HepG2 (cell line): ENCODE measurements at regions not wholly inside any gene's neighbourhood (a gene's known extent, or its start where the extent isn't known, plus 50 kb on each side); places are given as distances from the start of the nearest gene placed in this dataset.

Experiments used
- ATAC-seq: fragments of 200-7000 bp; cut with Tn5 transposase; 3 replicates; pipeline ENCODE4 v1.9.1; 2020; ENCODE audit warnings: mild to moderate bottlenecking, moderate library complexity
- BruUV-seq: library from RNA; stranded (reverse); fragments of 400-500 nt; replicated peaks from 2 replicates; lab custom pipeline; 2021; lab: Mats Ljungman, UMichigan
- CTCF ChIA-PET: fragments of 300-600 bp; formaldehyde crosslinking; extraction: SDS; loops from one replicate; lab custom pipeline; 2021; ENCODE audit warnings: low total read pairs, inconsistent platforms, low intra/inter-chr PET ratio; lab: Yijun Ruan, JAX
- POLR2A ChIA-PET: fragments of 350-600 bp; sonication (Branson Sonifier 250); formaldehyde crosslinking; loops from one replicate; lab custom pipeline; 2020; ENCODE audit warnings: antibody characterized with exemption, inconsistent platforms; lab: Yijun Ruan, JAX
- DNase-seq: peaks from one replicate; pipeline ENCODE4 v3.0.0-alpha.2; 2015; ENCODE audit warnings: low spot score
- FAIRE-seq: peaks from 3 replicates; lab custom pipeline; 2011; peaks lifted over from hg19 to GRCh38; lab: Jason Lieb, UNC
- H2AFZ ChIP-seq: one replicate; pipeline ENCODE4 v1.6.1; 2011; ENCODE audit warnings: low read length, inconsistent platforms
- H3K27ac ChIP-seq: fragments of 300-600 bp; 3 replicates; pipeline ENCODE4 v1.8.0; 2011; ENCODE audit warnings: mixed run types, mild to moderate bottlenecking, mixed read lengths, low read length, inconsistent platforms; ENCODE audit not compliant: insufficient read depth; ENCODE audit errors: extremely low read length
- H3K27me3 ChIP-seq, 2 experiments: fragments of 200-600 bp in 1 of 2; 2 replicates in 1 of 2; 3 replicates in 1 of 2; pipeline versions ENCODE4 v1.6.0 to v1.8.0; 2011; ENCODE audit warnings: low read length in 2 of 2, mild to moderate bottlenecking in 2 of 2, moderate library complexity in 2 of 2, inconsistent platforms in 1 of 2; ENCODE audit not compliant: insufficient read depth in 2 of 2, control insufficient read depth in 1 of 2
- H3K36me3 ChIP-seq, 2 experiments: fragments of 200-600 bp in 1 of 2; replicated peaks in 1 of 2; 2 replicates in 1 of 2; 3 replicates in 1 of 2; pipeline versions ENCODE4 v1.5.1 to v1.8.0; 2011; ENCODE audit warnings: low read length in 2 of 2, inconsistent platforms in 1 of 2; ENCODE audit not compliant: insufficient read depth in 2 of 2, control insufficient read depth in 1 of 2
- H3K4me1 ChIP-seq: 2 replicates; pipeline ENCODE4 v1.5.1; 2012; ENCODE audit warnings: low read length, inconsistent platforms; ENCODE audit not compliant: insufficient read depth
- H3K4me2 ChIP-seq: 2 replicates; pipeline ENCODE4 v1.6.0; 2011; ENCODE audit warnings: low read depth, low read length, inconsistent platforms
- H3K4me3 ChIP-seq, 3 experiments: fragments of 200-600 bp in 1 of 3; sonication (generic), shearing (Covaris generic) in 1 of 3; replicated peaks in 1 of 3; 2 replicates each; pipeline ENCODE4 v1.5.1; 2011 to 2016; ENCODE audit warnings: low read length in 3 of 3, inconsistent platforms in 2 of 3, low read depth in 2 of 3, mild to moderate bottlenecking in 2 of 3, control low read depth in 1 of 3, mixed read lengths in 1 of 3; ENCODE audit not compliant: insufficient read depth in 1 of 3
- H3K79me2 ChIP-seq: one replicate; pipeline ENCODE4 v1.6.1; 2011; ENCODE audit warnings: low read length, inconsistent platforms; ENCODE audit not compliant: insufficient read depth
- H3K9ac ChIP-seq: 2 replicates; pipeline ENCODE4 v1.6.0; 2011; ENCODE audit warnings: mild to moderate bottlenecking, low read depth, low read length, inconsistent platforms; ENCODE audit not compliant: insufficient read depth
- H3K9me3 ChIP-seq: 2 replicates; pipeline ENCODE4 v1.5.1; 2012; ENCODE audit warnings: mild to moderate bottlenecking, low read length
- H4K20me1 ChIP-seq: 2 replicates; pipeline ENCODE4 v1.6.0; 2011; ENCODE audit warnings: inconsistent platforms, mild to moderate bottlenecking, low read length, moderate library complexity; ENCODE audit not compliant: insufficient read depth
- DNMT1 ChIP-seq: sonication (generic); formaldehyde crosslinking; IDR thresholded peaks from 2 replicates; pipeline ENCODE4 v1.5.1; 2020; ENCODE audit warnings: mild to moderate bottlenecking, missing genetic modification reagents
- ERF ChIP-seq: IDR thresholded peaks from 2 replicates; pipeline ENCODE4 v1.6.1; 2018; ENCODE audit warnings: missing biosample characterization, missing genetic modification reagents
- FLYWCH1 ChIP-seq: sonication (generic); formaldehyde crosslinking; IDR thresholded peaks from 2 replicates; pipeline ENCODE4 v1.8.1; 2023; ENCODE audit warnings: mild to moderate bottlenecking, missing genetic modification reagents
- GATAD1 ChIP-seq: IDR thresholded peaks from 2 replicates; pipeline ENCODE4 v1.6.1; 2016; ENCODE audit warnings: missing genetic modification reagents, missing compliant biosample characterization
- KAT2B ChIP-seq: fragments of 150-350 bp; IDR thresholded peaks from 2 replicates; pipeline ENCODE4 v1.6.1; 2014; ENCODE audit warnings: low read depth, low read length, borderline replicate concordance
- NFE2L1 ChIP-seq: sonication (generic); formaldehyde crosslinking; IDR thresholded peaks from 2 replicates; pipeline ENCODE4 v1.4.0; 2020; ENCODE audit warnings: missing genetic modification reagents, mild to moderate bottlenecking, borderline replicate concordance
- NFKBIZ ChIP-seq: IDR thresholded peaks from 2 replicates; pipeline ENCODE4 v1.6.1; 2018; ENCODE audit warnings: missing genetic modification reagents, missing compliant biosample characterization
- SMARCC2 ChIP-seq: fragments of 450-650 bp; IDR thresholded peaks from 2 replicates; pipeline ENCODE4 v1.6.1; 2017; ENCODE audit warnings: antibody characterized with exemption, mild to moderate bottlenecking
- ZBTB20 ChIP-seq: sonication (generic); formaldehyde crosslinking; IDR thresholded peaks from 2 replicates; pipeline ENCODE4 v1.8.1; 2023; ENCODE audit warnings: missing genetic modification reagents, low read depth, mild to moderate bottlenecking, borderline replicate concordance
- ZNF367 ChIP-seq: sonication (generic); formaldehyde crosslinking; IDR thresholded peaks from 2 replicates; pipeline ENCODE4 v1.4.0; 2020; ENCODE audit warnings: missing genetic modification reagents, borderline replicate concordance
- ZNF510 ChIP-seq: sonication (generic); formaldehyde crosslinking; IDR thresholded peaks from 2 replicates; pipeline ENCODE4 v1.4.0; 2020; ENCODE audit warnings: low read depth, mild to moderate bottlenecking, missing genetic modification reagents
- ZNF530 ChIP-seq: sonication (generic); formaldehyde crosslinking; IDR thresholded peaks from 2 replicates; pipeline ENCODE4 v1.5.0; 2020; ENCODE audit warnings: low read depth, mild to moderate bottlenecking, missing genetic modification reagents
- ZSCAN12 ChIP-seq: sonication (generic); formaldehyde crosslinking; IDR thresholded peaks from 2 replicates; pipeline ENCODE4 v1.9.0; 2021; ENCODE audit warnings: mild to moderate bottlenecking, missing genetic modification reagents
- WGBS: methylation state at CpG from one replicate; pipeline ENCODE4 v1.1.6; 2017; ENCODE audit warnings: low lambda C conversion rate; 5-methylcytosine and 5-hydroxymethylcytosine counted together
- in situ Hi-C: cut with HindIII; loops from 2 replicates; pipeline ENCODE4 v1.10.0; 2017; ENCODE audit warnings: low pct_unique_long_range_greater_than_20kb; ENCODE audit not compliant: extremely low pct_ligation_motif_present
- intact Hi-C: fragments of 100-400 bp; cut with micrococcal nuclease; formaldehyde crosslinking; loops from one replicate; pipeline ENCODE4 v1.10.0; 2022; ENCODE audit not compliant: unreplicated experiment
- TF ChIP-seq, protein P1 (sequence below): sonication (generic); formaldehyde crosslinking; IDR thresholded peaks from 2 replicates; pipeline ENCODE4 v1.9.0; 2021; ENCODE audit warnings: mild to moderate bottlenecking, missing genetic modification reagents

DNA sequence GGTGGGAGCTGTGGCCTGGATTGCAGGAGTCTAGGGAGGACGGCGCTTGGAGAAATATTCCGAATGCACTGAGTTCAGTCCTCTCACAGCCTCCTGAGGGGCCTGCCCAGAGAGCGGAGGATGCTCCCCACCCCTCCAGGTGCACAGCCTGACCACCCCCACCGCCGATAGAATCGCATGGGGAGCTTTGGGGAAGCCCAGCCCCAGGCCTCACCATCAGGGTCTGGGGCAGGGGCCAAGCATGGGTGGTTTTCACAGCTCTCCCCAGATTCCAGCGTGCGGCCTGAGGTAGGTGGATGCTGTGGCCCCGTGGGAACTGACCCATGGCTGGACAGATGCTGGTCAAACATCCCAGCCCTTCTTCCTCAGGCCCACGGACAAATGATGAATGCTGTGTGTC lies 79.9 kb upstream of the OLFM1 start:
- ATAC-seq, result no peak
- Histone ChIP-seq H3K4me1 (no peaks in the 10 kb centered on the region), H4K20me1 (no peaks in the 10 kb centered on the region), H3K4me2 (no peak overlapping the region), H3K9me3 (peaks cover 1% of the 10 kb centered on the region; the same call in 1 of the 2 replicates), H3K27ac (no peak overlapping the region), H3K36me3 (no peaks in the 10 kb centered on the region), H2AFZ (no peak overlapping the region), H3K4me3 (no peak overlapping the region), H3K9ac (no peak overlapping the region), H3K79me2 (no peaks in the 10 kb centered on the region), H3K27me3 (peaks cover 0 to 30% of the 10 kb centered on the region in 2 experiments; a peak in 1 of 5 replicates)
- ChIA-PET POLR2A (no interaction called here), CTCF (no interaction called here)
- intact Hi-C loops, result no loop called here
- no peak for FAIRE-seq
- in situ Hi-C loops, result no loop called here
- BruUV-seq, result no TSS peak
- no CpG with 5 or more reads among the region's 11 CpGs for WGBS
- TF ChIP-seq NFE2L1 (CRISPR knock-in tag) (no peak), ZNF530 (CRISPR knock-in tag) (no peak), ZNF510 (CRISPR knock-in tag) (no peak), ZBTB20 (CRISPR knock-in tag) (no peak), NFKBIZ (CRISPR knock-in tag) (no peak), ERF (CRISPR knock-in tag) (no peak), ZSCAN12 (CRISPR knock-in tag) (no peak), ZNF367 (CRISPR knock-in tag) (no peak), GATAD1 (CRISPR knock-in tag) (no peak), FLYWCH1 (CRISPR knock-in tag) (no peak)
- DNase-seq, result no peak

DNA sequence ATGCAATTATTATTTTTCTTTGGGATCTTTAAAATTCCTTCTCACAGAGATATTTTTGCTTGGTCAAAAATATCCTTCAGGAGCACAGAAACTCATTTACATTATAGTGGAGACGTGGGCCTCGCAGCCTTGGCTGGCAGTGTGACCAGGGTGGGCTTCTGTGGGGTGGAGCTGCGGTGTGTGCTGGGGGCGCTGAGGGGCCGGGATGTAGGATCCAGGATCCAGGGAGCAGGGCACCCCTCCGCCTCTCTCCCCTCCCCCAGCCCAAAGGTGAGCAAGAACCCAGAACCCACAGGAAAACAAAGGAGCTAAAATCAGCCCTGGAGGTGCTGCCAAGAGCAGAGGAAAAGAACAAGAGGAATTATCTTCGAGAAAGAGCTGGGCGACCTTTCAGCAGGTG lies 79.1 kb upstream of the OLFM1 start:
- Histone ChIP-seq H3K4me1 (no peaks in the 10 kb centered on the region), H3K27me3 (peaks cover 2 to 36% of the 10 kb centered on the region in 2 experiments; a peak in 2 of 5 replicates), H2AFZ (no peak overlapping the region), H3K36me3 (no peaks in the 10 kb centered on the region), H3K79me2 (no peaks in the 10 kb centered on the region), H3K9ac (no peak overlapping the region), H3K4me2 (no peak overlapping the region)
- no peak for ATAC-seq
- in situ Hi-C loops, result no loop called here
- CTCF ChIA-PET, result no interaction called here
- BruUV-seq, result no TSS peak
- TF ChIP-seq ZNF510 (CRISPR knock-in tag), result no peak
- no peak for TF ChIP-seq KAT2B
- TF ChIP-seq SMARCC2, result no peak
- no peak for TF ChIP-seq DNMT1
- TF ChIP-seq, protein P1, sequence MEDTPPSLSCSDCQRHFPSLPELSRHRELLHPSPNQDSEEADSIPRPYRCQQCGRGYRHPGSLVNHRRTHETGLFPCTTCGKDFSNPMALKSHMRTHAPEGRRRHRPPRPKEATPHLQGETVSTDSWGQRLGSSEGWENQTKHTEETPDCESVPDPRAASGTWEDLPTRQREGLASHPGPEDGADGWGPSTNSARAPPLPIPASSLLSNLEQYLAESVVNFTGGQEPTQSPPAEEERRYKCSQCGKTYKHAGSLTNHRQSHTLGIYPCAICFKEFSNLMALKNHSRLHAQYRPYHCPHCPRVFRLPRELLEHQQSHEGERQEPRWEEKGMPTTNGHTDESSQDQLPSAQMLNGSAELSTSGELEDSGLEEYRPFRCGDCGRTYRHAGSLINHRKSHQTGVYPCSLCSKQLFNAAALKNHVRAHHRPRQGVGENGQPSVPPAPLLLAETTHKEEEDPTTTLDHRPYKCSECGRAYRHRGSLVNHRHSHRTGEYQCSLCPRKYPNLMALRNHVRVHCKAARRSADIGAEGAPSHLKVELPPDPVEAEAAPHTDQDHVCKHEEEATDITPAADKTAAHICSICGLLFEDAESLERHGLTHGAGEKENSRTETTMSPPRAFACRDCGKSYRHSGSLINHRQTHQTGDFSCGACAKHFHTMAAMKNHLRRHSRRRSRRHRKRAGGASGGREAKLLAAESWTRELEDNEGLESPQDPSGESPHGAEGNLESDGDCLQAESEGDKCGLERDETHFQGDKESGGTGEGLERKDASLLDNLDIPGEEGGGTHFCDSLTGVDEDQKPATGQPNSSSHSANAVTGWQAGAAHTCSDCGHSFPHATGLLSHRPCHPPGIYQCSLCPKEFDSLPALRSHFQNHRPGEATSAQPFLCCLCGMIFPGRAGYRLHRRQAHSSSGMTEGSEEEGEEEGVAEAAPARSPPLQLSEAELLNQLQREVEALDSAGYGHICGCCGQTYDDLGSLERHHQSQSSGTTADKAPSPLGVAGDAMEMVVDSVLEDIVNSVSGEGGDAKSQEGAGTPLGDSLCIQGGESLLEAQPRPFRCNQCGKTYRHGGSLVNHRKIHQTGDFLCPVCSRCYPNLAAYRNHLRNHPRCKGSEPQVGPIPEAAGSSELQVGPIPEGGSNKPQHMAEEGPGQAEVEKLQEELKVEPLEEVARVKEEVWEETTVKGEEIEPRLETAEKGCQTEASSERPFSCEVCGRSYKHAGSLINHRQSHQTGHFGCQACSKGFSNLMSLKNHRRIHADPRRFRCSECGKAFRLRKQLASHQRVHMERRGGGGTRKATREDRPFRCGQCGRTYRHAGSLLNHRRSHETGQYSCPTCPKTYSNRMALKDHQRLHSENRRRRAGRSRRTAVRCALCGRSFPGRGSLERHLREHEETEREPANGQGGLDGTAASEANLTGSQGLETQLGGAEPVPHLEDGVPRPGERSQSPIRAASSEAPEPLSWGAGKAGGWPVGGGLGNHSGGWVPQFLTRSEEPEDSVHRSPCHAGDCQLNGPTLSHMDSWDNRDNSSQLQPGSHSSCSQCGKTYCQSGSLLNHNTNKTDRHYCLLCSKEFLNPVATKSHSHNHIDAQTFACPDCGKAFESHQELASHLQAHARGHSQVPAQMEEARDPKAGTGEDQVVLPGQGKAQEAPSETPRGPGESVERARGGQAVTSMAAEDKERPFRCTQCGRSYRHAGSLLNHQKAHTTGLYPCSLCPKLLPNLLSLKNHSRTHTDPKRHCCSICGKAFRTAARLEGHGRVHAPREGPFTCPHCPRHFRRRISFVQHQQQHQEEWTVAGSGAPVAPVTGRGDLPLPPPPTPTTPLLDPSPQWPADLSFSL, result no peak
- TF ChIP-seq, all 625 proteins: peak for 0
- 13% methylated on average over 7 of the region's 8 CpGs for WGBS
- no peaks in the 10 kb centered on the region for H3K9me3 ChIP-seq
- POLR2A ChIA-PET, result no interaction called here
- H3K4me3 ChIP-seq, result no peak overlapping the region
- no peak overlapping the region for H3K27ac ChIP-seq
- intact Hi-C loops, result no loop called here
- no peaks in the 10 kb centered on the region for H4K20me1 ChIP-seq
- no peak for FAIRE-seq
- no peak for DNase-seq
